ENCODE measurements at regions not wholly inside any gene's neighbourhood (a gene's known extent, or its start where the extent isn't known, plus 50 kb on each side); places are given as distances from the start of the nearest gene placed in this dataset.

DNA sequence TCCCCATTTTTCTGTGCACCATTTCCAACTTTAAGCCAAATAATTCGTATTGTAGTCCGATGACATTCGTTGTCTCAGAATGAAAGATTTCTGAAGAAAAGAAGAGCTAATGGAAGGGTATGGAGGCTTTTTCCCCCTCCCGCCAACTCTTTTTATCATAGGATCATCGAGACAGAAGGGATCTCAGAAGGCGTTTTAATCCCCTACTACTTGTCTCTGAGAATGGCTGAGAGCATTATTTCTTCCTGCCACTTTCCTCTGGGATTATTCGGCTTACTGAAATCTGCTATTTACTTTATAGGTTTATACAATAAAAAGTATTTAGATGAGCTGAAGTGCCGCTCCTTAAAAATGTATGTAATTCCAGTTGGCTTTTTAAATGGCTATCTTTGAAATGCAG lies 789.8 kb downstream of the EDEM1 start:
- Histone ChIP-seq H3K27me3 (ENCODE audit: control insufficient read depth in 2 of 2, insufficient read depth in 2 of 2, low read length in 2 of 2) (no peaks in the 10 kb centered on the region), H3K79me2 (ENCODE audit: control insufficient read depth, insufficient read depth, low read length) (no peaks in the 10 kb centered on the region), H3K4me3 (replicated peaks in 1 of 3; ENCODE audit: insufficient read depth in 1 of 3, low read depth in 1 of 3, low read length in 3 of 3) (no peak overlapping the region), H3K27ac (ENCODE audit: insufficient read depth, low read depth, low read length) (no peak overlapping the region), H3K36me3 (ENCODE audit: control insufficient read depth in 2 of 2, extremely low read depth in 1 of 2, insufficient read depth in 2 of 2, low read length in 2 of 2) (no peaks in the 10 kb centered on the region), H3K9me3 (replicated peaks; ENCODE audit: control insufficient read depth, insufficient read depth, low read length) (peaks cover 2% of the 10 kb centered on the region), H3K9ac (replicated peaks; ENCODE audit: extremely low read depth, insufficient read depth, low read length) (no peak overlapping the region), H3K4me2 (ENCODE audit: insufficient read depth, low read length) (no peak overlapping the region), H3K9me1 (replicated peaks; ENCODE audit: control insufficient read depth, extremely low read depth, insufficient read depth, low read length) (no peaks in the 10 kb centered on the region), H4K20me1 (replicated peaks; ENCODE audit: control insufficient read depth, extremely low read depth, insufficient read depth, low read length) (no peaks in the 10 kb centered on the region), H2AFZ (ENCODE audit: low read depth, low read length) (no peak overlapping the region), H3K4me1 (ENCODE audit: control insufficient read depth, extremely low read depth, insufficient read depth, low read length) (no peaks in the 10 kb centered on the region)
- no peak for FAIRE-seq
- CTCF ChIA-PET, result no interaction called here
- dilution Hi-C loops (cut with MboI; ENCODE audit: extremely low pct_ligation_motif_present, low sequenced_read_pairs), result no loop called here
- intact Hi-C loops (cut with micrococcal nuclease), result no loop called here
- no TSS peak for BruUV-seq (replicated peaks)
- POLR2A ChIA-PET, result no interaction called here
- TF ChIP-seq, protein P1, sequence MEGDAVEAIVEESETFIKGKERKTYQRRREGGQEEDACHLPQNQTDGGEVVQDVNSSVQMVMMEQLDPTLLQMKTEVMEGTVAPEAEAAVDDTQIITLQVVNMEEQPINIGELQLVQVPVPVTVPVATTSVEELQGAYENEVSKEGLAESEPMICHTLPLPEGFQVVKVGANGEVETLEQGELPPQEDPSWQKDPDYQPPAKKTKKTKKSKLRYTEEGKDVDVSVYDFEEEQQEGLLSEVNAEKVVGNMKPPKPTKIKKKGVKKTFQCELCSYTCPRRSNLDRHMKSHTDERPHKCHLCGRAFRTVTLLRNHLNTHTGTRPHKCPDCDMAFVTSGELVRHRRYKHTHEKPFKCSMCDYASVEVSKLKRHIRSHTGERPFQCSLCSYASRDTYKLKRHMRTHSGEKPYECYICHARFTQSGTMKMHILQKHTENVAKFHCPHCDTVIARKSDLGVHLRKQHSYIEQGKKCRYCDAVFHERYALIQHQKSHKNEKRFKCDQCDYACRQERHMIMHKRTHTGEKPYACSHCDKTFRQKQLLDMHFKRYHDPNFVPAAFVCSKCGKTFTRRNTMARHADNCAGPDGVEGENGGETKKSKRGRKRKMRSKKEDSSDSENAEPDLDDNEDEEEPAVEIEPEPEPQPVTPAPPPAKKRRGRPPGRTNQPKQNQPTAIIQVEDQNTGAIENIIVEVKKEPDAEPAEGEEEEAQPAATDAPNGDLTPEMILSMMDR (IDR thresholded peaks at IDR 0.05; ENCODE audit: extremely low read depth in 1 of 2, insufficient read depth in 1 of 2, low read depth in 1 of 2, low read length in 2 of 2), result no peak
- no peak for TF ChIP-seq JUN (IDR thresholded peaks at IDR 0.05; ENCODE audit: borderline replicate concordance, insufficient read depth, insufficient read length, low read depth)
- TF ChIP-seq EZH2 (IDR thresholded peaks at IDR 0.05; ENCODE audit: borderline replicate concordance, low read depth, low read length, severe bottlenecking), result no peak
- no peak for TF ChIP-seq MYC (IDR thresholded peaks at IDR 0.05; ENCODE audit: low read depth, low read length)
- TF ChIP-seq POLR2A (IDR thresholded peaks at IDR 0.05; ENCODE audit: low read depth, low read length), result no peak
- TF ChIP-seq POLR2AphosphoS5 (IDR thresholded peaks at IDR 0.05; ENCODE audit: insufficient read depth, low read depth, low read length), result no peak
- TF ChIP-seq, protein P2, sequence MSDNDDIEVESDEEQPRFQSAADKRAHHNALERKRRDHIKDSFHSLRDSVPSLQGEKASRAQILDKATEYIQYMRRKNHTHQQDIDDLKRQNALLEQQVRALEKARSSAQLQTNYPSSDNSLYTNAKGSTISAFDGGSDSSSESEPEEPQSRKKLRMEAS (IDR thresholded peaks at IDR 0.05; ENCODE audit: insufficient read depth, insufficient read length), result no peak
- no peak for TF ChIP-seq GATA2 (IDR thresholded peaks at IDR 0.05; ENCODE audit: insufficient read depth, insufficient read length, low read depth, low read length)
- TF ChIP-seq FOS (IDR thresholded peaks at IDR 0.05; ENCODE audit: borderline replicate concordance, insufficient read depth, low read length), result no peak
- DNase-seq (ENCODE audit: low read depth, low spot score), result no peak

Data from endothelial cell of umbilical vein (primary cell).